HG03159 (cell line): ENCODE measurements at regions not wholly inside any gene's neighbourhood (a gene's known extent, or its start where the extent isn't known, plus 50 kb on each side); places are given as distances from the start of the nearest gene placed in this dataset.
A peak's percentile ranks its signal among the peaks of the same experiment; 100 is the strongest.

Source experiments
- ATAC-seq: cut with Tn5 transposase; IDR thresholded peaks from one replicate; pipeline ENCODE4 v1.9.1; 2021; ENCODE audit warnings: mild to moderate bottlenecking, moderate library complexity; ENCODE audit not compliant: unreplicated experiment

GRCh38 chr3:188940573-188940932 lies 231.2 kb upstream of the TPRG1 start:
- ATAC-seq: no peak

- no peak for ATAC-seq
Observed at GRCh38 chr3:188941103-188941502, 230.7 kb upstream of the TPRG1 start.

GRCh38 chr3:188942191-188942590 lies 229.6 kb upstream of the TPRG1 start:
- ATAC-seq: no peak

- ATAC-seq: no peak
Observed at GRCh38 chr3:188943591-188943990, 228.2 kb upstream of the TPRG1 start.

- no peak for ATAC-seq
Observed at GRCh38 chr3:188944108-188944507, 227.7 kb upstream of the TPRG1 start.

GRCh38 chr3:188946351-188947240 lies 225.2 kb upstream of the TPRG1 start:
- ATAC-seq: no peak

GRCh38 chr3:188947401-188948280 lies 224.1 kb upstream of the TPRG1 start:
- ATAC-seq: no peak

- ATAC-seq: no peak
Observed at GRCh38 chr3:188948281-188948996, 223.3 kb upstream of the TPRG1 start.

GRCh38 chr3:188948997-188949389 lies 222.8 kb upstream of the TPRG1 start:
- ATAC-seq: no peak

- ATAC-seq: no peak
Observed at GRCh38 chr3:188949456-188949855, 222.3 kb upstream of the TPRG1 start.

GRCh38 chr3:188949996-188950395 lies 221.8 kb upstream of the TPRG1 start:
- no peak for ATAC-seq

GRCh38 chr3:188950832-188951489 lies 220.8 kb upstream of the TPRG1 start:
- ATAC-seq: no peak

- ATAC-seq: no peak
Observed at GRCh38 chr3:188951734-188952133, 220.0 kb upstream of the TPRG1 start.

- ATAC-seq: peak; percentile 66
Observed at GRCh38 chr3:188954590-188955208, 217.1 kb upstream of the TPRG1 start.

- ATAC-seq: no peak
Observed at GRCh38 chr3:188955919-188956318, 215.9 kb upstream of the TPRG1 start.

- no peak for ATAC-seq
Observed at GRCh38 chr3:188956839-188957489, 214.8 kb upstream of the TPRG1 start.

GRCh38 chr3:188959013-188959412 lies 212.8 kb upstream of the TPRG1 start:
- no peak for ATAC-seq

- no peak for ATAC-seq
Observed at GRCh38 chr3:188962253-188963247, 209.2 kb upstream of the TPRG1 start.

GRCh38 chr3:188964957-188965356 lies 206.8 kb upstream of the TPRG1 start:
- no peak for ATAC-seq
